Stimulated activated memory B cell treated with anti-CD40 and anti-IgM and Interleukin-4, amounts not matched to agents 10 μg/mL and 1 μg/mL and 100 μg/mL, for 72 hours (primary cell): ENCODE measurements at regions not wholly inside any gene's neighbourhood (a gene's known extent, or its start where the extent isn't known, plus 50 kb on each side); places are given as distances from the start of the nearest gene placed in this dataset.

Experiments used
- ATAC-seq: fragments of 150-1000 bp; cut with Tn5 transposase; 2 replicates; pipeline ENCODE4 v1.10.0; 2021
- H3K27ac Mint-ChIP-seq: one replicate; pipeline ENCODE4 v1.8.0; 2022; ENCODE audit warnings: mild to moderate bottlenecking, mixed read lengths
- H3K27me3 Mint-ChIP-seq: one replicate; pipeline ENCODE4 v1.8.0; 2022; ENCODE audit warnings: mixed read lengths
- H3K36me3 Mint-ChIP-seq: one replicate; pipeline ENCODE4 v1.8.0; 2022; ENCODE audit warnings: mixed read lengths
- H3K4me1 Mint-ChIP-seq: one replicate; pipeline ENCODE4 v1.8.0; 2022; ENCODE audit warnings: mixed read lengths
- H3K4me3 Mint-ChIP-seq: one replicate; pipeline ENCODE4 v1.8.0; 2022; ENCODE audit warnings: mild to moderate bottlenecking, moderate library complexity, mixed read lengths
- H3K9me3 Mint-ChIP-seq: one replicate; pipeline ENCODE4 v1.8.0; 2022; ENCODE audit warnings: mixed read lengths

GRCh38 chr1:238653693-238654321, 732.6 kb upstream of the CHRM3 start:
- no peaks in the 10 kb centered on the region for H3K4me1 Mint-ChIP-seq
- H3K4me3 Mint-ChIP-seq: no peak overlapping the region
- no peak for ATAC-seq
- H3K27me3 Mint-ChIP-seq: no peaks in the 10 kb centered on the region
- H3K9me3 Mint-ChIP-seq: peaks cover 3% of the 10 kb centered on the region
- H3K36me3 Mint-ChIP-seq: no peaks in the 10 kb centered on the region
- no peak overlapping the region for H3K27ac Mint-ChIP-seq

DNA sequence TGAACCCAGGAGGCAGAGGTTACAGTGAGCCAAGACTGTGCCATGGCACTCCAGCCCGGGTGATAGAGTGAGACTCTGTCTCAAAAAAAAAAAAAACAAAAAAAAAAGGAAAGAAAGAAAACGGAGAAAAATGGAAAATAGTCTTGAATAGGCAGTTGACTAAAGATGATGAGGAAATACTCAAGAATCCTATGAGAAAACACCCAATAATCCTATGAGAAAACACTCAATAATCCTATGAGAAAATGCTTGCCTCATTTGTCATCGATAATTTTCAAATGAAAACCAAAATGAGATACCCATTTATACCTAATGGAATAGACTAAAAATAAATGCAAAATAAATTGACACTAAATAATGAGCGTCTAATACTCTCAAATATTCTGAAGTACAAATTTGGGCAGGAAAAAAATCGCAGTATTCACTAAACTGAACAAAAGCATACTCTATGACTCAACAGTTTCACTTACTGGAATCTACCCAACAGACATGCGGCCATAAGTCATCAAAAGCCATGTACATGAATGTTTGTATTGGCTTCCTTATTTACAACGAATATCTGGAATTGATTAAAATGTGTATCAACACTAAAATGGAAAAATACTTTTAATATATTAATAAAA, 733.9 kb upstream of the CHRM3 start:
- no peak for ATAC-seq
- Mint-ChIP-seq H3K36me3 (no peaks in the 10 kb centered on the region), H3K9me3 (no peaks in the 10 kb centered on the region), H3K27me3 (no peaks in the 10 kb centered on the region), H3K4me1 (no peaks in the 10 kb centered on the region), H3K27ac (no peak overlapping the region), H3K4me3 (no peak overlapping the region)

- Mint-ChIP-seq H3K9me3 (no peaks in the 10 kb centered on the region), H3K27ac (no peak overlapping the region), H3K4me1 (no peaks in the 10 kb centered on the region), H3K4me3 (no peak overlapping the region), H3K36me3 (no peaks in the 10 kb centered on the region), H3K27me3 (no peaks in the 10 kb centered on the region)
- ATAC-seq: no peak
These were observed 737.2 kb upstream of the CHRM3 start for GRCh38 chr1:238649200-238649599.

GRCh38 chr1:238648751-238649150, 737.6 kb upstream of the CHRM3 start:
- Mint-ChIP-seq H3K4me3 (no peak overlapping the region), H3K9me3 (no peaks in the 10 kb centered on the region), H3K27me3 (no peaks in the 10 kb centered on the region), H3K27ac (no peak overlapping the region), H3K4me1 (no peaks in the 10 kb centered on the region), H3K36me3 (no peaks in the 10 kb centered on the region)
- ATAC-seq: no peak

- H3K4me1 Mint-ChIP-seq: no peaks in the 10 kb centered on the region
These were observed 738.1 kb upstream of the CHRM3 start for GRCh38 chr1:238648296-238648695.

GRCh38 chr1:238647877-238648276, 738.5 kb upstream of the CHRM3 start:
- Mint-ChIP-seq H3K27ac (no peak overlapping the region), H3K36me3 (no peaks in the 10 kb centered on the region), H3K4me3 (no peak overlapping the region), H3K4me1 (no peaks in the 10 kb centered on the region), H3K9me3 (no peaks in the 10 kb centered on the region), H3K27me3 (no peaks in the 10 kb centered on the region)
- no peak for ATAC-seq

More at GRCh38 chr1:238648296-238648695, 738.1 kb upstream of the CHRM3 start:
- H3K27me3 Mint-ChIP-seq: no peaks in the 10 kb centered on the region
- ATAC-seq: no peak
- no peaks in the 10 kb centered on the region for H3K36me3 Mint-ChIP-seq
- no peak overlapping the region for H3K4me3 Mint-ChIP-seq
- no peaks in the 10 kb centered on the region for H3K9me3 Mint-ChIP-seq
- H3K27ac Mint-ChIP-seq: no peak overlapping the region

DNA sequence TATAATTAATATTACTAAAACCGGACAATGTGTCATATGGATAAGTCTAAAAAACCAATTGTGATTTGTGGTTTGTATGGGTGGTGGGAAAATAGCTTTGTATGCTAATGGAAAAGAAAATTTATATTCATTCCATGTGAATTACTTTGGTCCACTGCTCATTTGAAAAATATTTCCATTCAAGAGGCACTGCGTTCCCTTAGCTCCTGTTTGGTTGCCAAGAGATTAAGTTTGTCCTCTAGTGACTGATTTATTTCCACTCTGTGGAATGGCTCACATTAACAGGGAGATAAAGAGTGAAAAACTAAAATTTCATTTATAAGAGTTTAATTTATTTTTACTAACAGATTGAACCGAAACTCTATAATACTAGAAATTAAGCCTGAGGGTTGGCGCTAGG, 744.1 kb upstream of the CHRM3 start:
- ATAC-seq: no peak
- H3K9me3 Mint-ChIP-seq: no peaks in the 10 kb centered on the region
- no peak overlapping the region for H3K27ac Mint-ChIP-seq
- no peaks in the 10 kb centered on the region for H3K36me3 Mint-ChIP-seq
- H3K27me3 Mint-ChIP-seq: no peaks in the 10 kb centered on the region
- no peaks in the 10 kb centered on the region for H3K4me1 Mint-ChIP-seq
- H3K4me3 Mint-ChIP-seq: no peak overlapping the region

- Mint-ChIP-seq H3K36me3 (no peaks in the 10 kb centered on the region), H3K4me3 (no peak overlapping the region), H3K27me3 (no peaks in the 10 kb centered on the region), H3K4me1 (no peaks in the 10 kb centered on the region), H3K27ac (no peak overlapping the region), H3K9me3 (no peaks in the 10 kb centered on the region)
- no peak for ATAC-seq
These were observed 746.5 kb upstream of the CHRM3 start for GRCh38 chr1:238639861-238640260.

DNA sequence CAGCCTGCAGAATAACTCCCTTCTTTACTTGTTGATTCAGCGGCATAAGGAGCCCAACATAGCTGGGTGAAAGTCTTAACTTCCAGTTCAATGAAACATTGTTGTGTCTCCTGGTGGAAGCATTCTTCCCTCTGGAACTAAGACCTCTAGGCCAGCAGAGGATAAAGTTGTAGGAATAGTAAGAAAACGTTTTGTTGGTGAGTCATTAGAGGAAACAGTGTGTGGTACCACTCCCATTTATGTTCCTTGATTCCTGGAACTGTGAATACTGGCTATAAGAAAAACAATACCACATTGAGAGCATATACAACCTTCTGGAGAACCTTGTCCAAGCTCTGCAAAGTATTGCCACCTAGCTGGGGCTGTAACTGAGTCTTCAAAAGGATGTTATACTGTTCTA, 737.4 kb upstream of the ZP4 start:
- H3K36me3 Mint-ChIP-seq: no peaks in the 10 kb centered on the region

DNA sequence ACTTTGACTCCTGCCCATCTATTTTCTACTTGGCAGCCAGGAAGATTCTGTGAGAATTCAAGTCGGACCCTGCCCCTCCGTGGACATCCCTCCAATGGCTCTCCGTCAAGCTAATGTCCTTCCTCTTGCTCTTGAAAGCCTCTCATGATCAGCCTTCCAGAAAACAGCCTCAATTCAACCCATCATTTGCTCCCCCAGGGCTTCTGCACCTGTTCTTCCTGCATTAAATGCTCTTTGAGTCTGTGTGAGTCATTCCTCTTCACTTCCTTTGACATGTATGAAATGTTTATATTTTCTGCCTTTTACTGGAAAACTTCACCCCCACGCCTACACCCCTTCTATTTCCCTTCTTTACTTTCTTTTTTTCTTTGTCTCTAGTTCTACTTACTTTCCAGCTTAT, 734.1 kb upstream of the ZP4 start:
- Mint-ChIP-seq H3K27me3 (no peaks in the 10 kb centered on the region), H3K27ac (no peak overlapping the region), H3K9me3 (no peaks in the 10 kb centered on the region), H3K4me3 (no peak overlapping the region), H3K36me3 (no peaks in the 10 kb centered on the region), H3K4me1 (no peaks in the 10 kb centered on the region)
- ATAC-seq: no peak

More for the DNA sequence above, 737.4 kb upstream of the ZP4 start:
- Mint-ChIP-seq H3K9me3 (no peaks in the 10 kb centered on the region), H3K4me3 (no peak overlapping the region), H3K27me3 (no peaks in the 10 kb centered on the region), H3K27ac (no peak overlapping the region), H3K4me1 (no peaks in the 10 kb centered on the region)
- no peak for ATAC-seq

GRCh38 chr1:238621405-238621804, 730.7 kb upstream of the ZP4 start:
- H3K4me3 Mint-ChIP-seq: no peak overlapping the region
- no peaks in the 10 kb centered on the region for H3K9me3 Mint-ChIP-seq
- no peak overlapping the region for H3K27ac Mint-ChIP-seq
- H3K27me3 Mint-ChIP-seq: no peaks in the 10 kb centered on the region
- H3K36me3 Mint-ChIP-seq: no peaks in the 10 kb centered on the region
- ATAC-seq: no peak
- H3K4me1 Mint-ChIP-seq: no peaks in the 10 kb centered on the region

- ATAC-seq: no peak
- Mint-ChIP-seq H3K4me3 (no peak overlapping the region), H3K36me3 (no peaks in the 10 kb centered on the region), H3K27ac (no peak overlapping the region), H3K27me3 (no peaks in the 10 kb centered on the region), H3K4me1 (no peaks in the 10 kb centered on the region), H3K9me3 (peaks cover 6% of the 10 kb centered on the region)
These were observed 728.9 kb upstream of the ZP4 start for GRCh38 chr1:238619652-238620051.

DNA sequence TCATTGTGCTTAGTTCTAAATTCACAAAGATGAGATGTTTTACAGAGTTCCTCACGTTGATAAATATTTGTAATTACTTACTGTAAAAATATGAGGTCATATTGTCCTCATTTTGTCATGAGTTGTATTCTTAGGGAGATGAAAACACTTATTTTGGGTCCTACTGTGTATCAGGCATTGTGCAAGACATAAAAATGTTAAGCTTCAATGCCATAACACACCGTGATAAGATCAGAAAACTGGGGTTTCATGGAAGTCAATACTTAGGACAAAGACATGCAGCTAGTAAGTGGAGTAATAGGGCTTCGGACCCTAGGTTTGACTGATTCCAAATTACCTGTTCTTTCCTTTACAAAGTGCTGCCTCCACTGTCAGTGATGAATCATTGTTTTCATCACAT, 720.7 kb upstream of the ZP4 start:
- no peak overlapping the region for H3K4me3 Mint-ChIP-seq
- H3K27me3 Mint-ChIP-seq: no peaks in the 10 kb centered on the region
- no peaks in the 10 kb centered on the region for H3K4me1 Mint-ChIP-seq
- ATAC-seq: no peak
- H3K27ac Mint-ChIP-seq: no peak overlapping the region
- no peaks in the 10 kb centered on the region for H3K36me3 Mint-ChIP-seq
- peaks cover 18% of the 10 kb centered on the region for H3K9me3 Mint-ChIP-seq

GRCh38 chr1:238608144-238608543, 717.4 kb upstream of the ZP4 start:
- H3K9me3 Mint-ChIP-seq: peaks cover 14% of the 10 kb centered on the region
- H3K36me3 Mint-ChIP-seq: no peaks in the 10 kb centered on the region
- H3K27ac Mint-ChIP-seq: no peak overlapping the region
- H3K4me3 Mint-ChIP-seq: no peak overlapping the region
- ATAC-seq: no peak
- H3K27me3 Mint-ChIP-seq: no peaks in the 10 kb centered on the region
- no peaks in the 10 kb centered on the region for H3K4me1 Mint-ChIP-seq

- H3K4me1 Mint-ChIP-seq: no peaks in the 10 kb centered on the region
- H3K36me3 Mint-ChIP-seq: no peaks in the 10 kb centered on the region
- peaks cover 12% of the 10 kb centered on the region for H3K9me3 Mint-ChIP-seq
- H3K27ac Mint-ChIP-seq: no peak overlapping the region
- no peaks in the 10 kb centered on the region for H3K27me3 Mint-ChIP-seq
- no peak overlapping the region for H3K4me3 Mint-ChIP-seq
- no peak for ATAC-seq
These were observed 716.2 kb upstream of the ZP4 start for GRCh38 chr1:238606896-238607295.

DNA sequence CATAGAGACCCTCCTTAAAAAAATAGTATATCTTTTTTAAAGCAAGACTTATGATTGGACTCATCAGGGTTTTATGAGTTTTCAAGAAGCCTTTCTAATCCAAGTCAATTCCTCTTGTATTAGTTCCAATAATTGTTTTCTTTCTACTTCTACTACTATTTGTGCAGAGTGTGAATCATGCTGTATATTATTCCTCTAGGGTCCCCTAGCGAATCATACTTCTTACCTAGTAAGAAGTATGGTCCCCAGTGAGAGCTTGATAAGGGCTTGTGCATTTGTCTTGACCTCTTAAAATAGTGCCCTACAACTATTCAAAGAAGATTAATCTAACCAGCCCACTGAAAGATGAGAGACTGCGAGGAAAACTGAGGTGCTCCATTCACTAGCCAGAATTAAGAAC, 715.7 kb upstream of the ZP4 start:
- no peaks in the 10 kb centered on the region for H3K36me3 Mint-ChIP-seq
- peaks cover 12% of the 10 kb centered on the region for H3K9me3 Mint-ChIP-seq
- no peaks in the 10 kb centered on the region for H3K4me1 Mint-ChIP-seq
- no peak for ATAC-seq
- no peak overlapping the region for H3K27ac Mint-ChIP-seq
- no peak overlapping the region for H3K4me3 Mint-ChIP-seq
- no peaks in the 10 kb centered on the region for H3K27me3 Mint-ChIP-seq
